Activated CD8-positive, alpha-beta T cell treated with anti-CD3 and anti-CD28 coated beads for 36 hours (primary cell): ENCODE measurements at regions not wholly inside any gene's neighbourhood (a gene's known extent, or its start where the extent isn't known, plus 50 kb on each side); places are given as distances from the start of the nearest gene placed in this dataset.
"Not testable (repeated sequence)": the region's sequence is repeated elsewhere in the genome, so short reads cannot be mapped to it uniquely, and the experiment has no call there.

Experiments used
- ATAC-seq: fragments of 200-7000 bp; cut with Tn5 transposase; one replicate; pipeline ENCODE4 v1.10.0; 2021; ENCODE audit warnings: mild to moderate bottlenecking, moderate library complexity
- CTCF ChIA-PET: fragments of 350-600 bp; sonication (Branson Sonifier 250); formaldehyde crosslinking; loops from one replicate; lab custom pipeline; 2021; ENCODE audit warnings: antibody characterized with exemption; lab: Charles Lee
- POLR2A ChIA-PET: fragments of 350-600 bp; sonication (Branson Sonifier 250); formaldehyde crosslinking; loops from one replicate; lab custom pipeline; 2021; ENCODE audit warnings: antibody characterized with exemption; lab: Charles Lee
- DNase-seq: peaks from one replicate; pipeline ENCODE4 v3.0.0-alpha.2; 2020
- H3K27ac Mint-ChIP-seq: one replicate; pipeline ENCODE4 v1.8.0; 2021; ENCODE audit warnings: mild to moderate bottlenecking, mixed read lengths
- H3K27me3 Mint-ChIP-seq: one replicate; pipeline ENCODE4 v1.8.0; 2021; ENCODE audit warnings: mixed read lengths
- H3K36me3 Mint-ChIP-seq: one replicate; pipeline ENCODE4 v1.8.0; 2021; ENCODE audit warnings: low read depth, mixed read lengths
- H3K4me1 Mint-ChIP-seq: one replicate; pipeline ENCODE4 v1.8.0; 2021; ENCODE audit warnings: low read depth, mixed read lengths
- H3K4me3 Mint-ChIP-seq: one replicate; pipeline ENCODE4 v1.8.0; 2021; ENCODE audit warnings: mild to moderate bottlenecking, moderate library complexity, mixed read lengths
- H3K9me3 Mint-ChIP-seq: one replicate; pipeline ENCODE4 v1.8.0; 2021; ENCODE audit warnings: mixed read lengths
- CTCF ChIP-seq: fragments of 200-600 bp; IDR thresholded peaks from one replicate; pipeline ENCODE4 v1.8.0; 2022; ENCODE audit warnings: antibody characterized with exemption, mild to moderate bottlenecking
- intact Hi-C: fragments of 100-400 bp; cut with micrococcal nuclease; formaldehyde crosslinking; loops from one replicate; pipeline ENCODE4 v1.10.0; 2022

GRCh38 chr11:90465553-90465952 is 242.7 kb upstream of the CHORDC1 start:
- H3K27ac Mint-ChIP-seq = no peak overlapping the region
- ChIA-PET CTCF (interaction anchor here (1.3 kb wide), 1 partner anchor 10 kb away, joined by 3 read pairs; no protein-coding TSS in a partner anchor), POLR2A (no interaction called here)
- no peaks in the 10 kb centered on the region for H3K4me1 Mint-ChIP-seq
- intact Hi-C loops = no loop called here
- no peak overlapping the region for H3K4me3 Mint-ChIP-seq
- no peaks in the 10 kb centered on the region for H3K36me3 Mint-ChIP-seq
- DNase-seq = no peak
- H3K27me3 Mint-ChIP-seq = peaks cover 1% of the 10 kb centered on the region
- no peak for ATAC-seq
- no peak for TF ChIP-seq CTCF
- no peaks in the 10 kb centered on the region for H3K9me3 Mint-ChIP-seq

- POLR2A ChIA-PET, H3K9me3 Mint-ChIP-seq, intact Hi-C loops, ATAC-seq, H3K27ac Mint-ChIP-seq, DNase-seq, H3K4me3 Mint-ChIP-seq, H3K4me1 Mint-ChIP-seq, H3K36me3 Mint-ChIP-seq, H3K27me3 Mint-ChIP-seq, CTCF ChIA-PET: not testable (repeated sequence)
Observed at GRCh38 chr11:90455347-90455920, 232.6 kb upstream of the CHORDC1 start.

GRCh38 chr11:90453525-90453924 is 230.7 kb upstream of the CHORDC1 start:
- CTCF ChIA-PET = no interaction called here
- no peak for DNase-seq
- ATAC-seq = no peak
- POLR2A ChIA-PET = no interaction called here
- Mint-ChIP-seq H3K36me3 (no peaks in the 10 kb centered on the region), H3K27ac (no peak overlapping the region), H3K27me3 (no peaks in the 10 kb centered on the region), H3K4me1 (no peaks in the 10 kb centered on the region), H3K4me3 (no peak overlapping the region), H3K9me3 (no peaks in the 10 kb centered on the region)
- TF ChIP-seq CTCF = no peak
- intact Hi-C loops = no loop called here

- TF ChIP-seq CTCF = no peak
- H3K27me3 Mint-ChIP-seq = no peaks in the 10 kb centered on the region
- ATAC-seq (no peak), DNase-seq (no peak)
- intact Hi-C loops = no loop called here
- H3K27ac Mint-ChIP-seq = no peak overlapping the region
- H3K4me1 Mint-ChIP-seq = peaks cover 7% of the 10 kb centered on the region
- ChIA-PET POLR2A (no interaction called here), CTCF (no interaction called here)
- H3K4me3 Mint-ChIP-seq = no peak overlapping the region
- H3K9me3 Mint-ChIP-seq = no peaks in the 10 kb centered on the region
- H3K36me3 Mint-ChIP-seq = no peaks in the 10 kb centered on the region
Observed at GRCh38 chr11:90449606-90450005, 226.8 kb upstream of the CHORDC1 start.

- DNase-seq (no peak), ATAC-seq (no peak)
- Mint-ChIP-seq H3K27me3 (no peaks in the 10 kb centered on the region), H3K4me1 (peaks cover 7% of the 10 kb centered on the region), H3K36me3 (no peaks in the 10 kb centered on the region), H3K9me3 (no peaks in the 10 kb centered on the region), H3K4me3 (no peak overlapping the region), H3K27ac (no peak overlapping the region)
- intact Hi-C loops = no loop called here
- CTCF ChIA-PET = no interaction called here
- no peak for TF ChIP-seq CTCF
- POLR2A ChIA-PET = no interaction called here
Observed at GRCh38 chr11:90448256-90448655, 225.4 kb upstream of the CHORDC1 start.

DNA sequence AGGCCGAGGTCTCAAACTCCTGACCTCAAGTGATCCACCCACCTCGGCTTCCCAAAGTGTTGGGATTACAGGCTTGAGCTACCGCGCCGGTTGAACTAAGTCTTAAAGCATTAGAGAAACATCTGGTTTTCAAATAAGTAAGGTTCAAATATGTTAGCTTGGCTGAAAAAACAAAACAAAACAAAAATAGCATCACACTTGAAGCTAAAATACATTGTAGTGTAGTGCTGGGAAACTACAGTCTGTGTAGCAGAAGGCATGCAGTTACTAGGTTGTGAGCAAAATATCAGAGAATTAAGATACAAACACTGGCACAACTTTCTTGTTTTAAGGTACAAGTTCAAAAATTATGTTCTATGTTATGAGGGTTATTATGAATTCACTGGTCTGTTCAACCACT is 224.8 kb upstream of the CHORDC1 start:
- no peak for TF ChIP-seq CTCF
- Mint-ChIP-seq H3K9me3 (no peaks in the 10 kb centered on the region), H3K27ac (no peak overlapping the region), H3K4me1 (peaks cover 7% of the 10 kb centered on the region), H3K27me3 (no peaks in the 10 kb centered on the region), H3K4me3 (no peak overlapping the region), H3K36me3 (no peaks in the 10 kb centered on the region)
- intact Hi-C loops = no loop called here
- ATAC-seq (no peak), DNase-seq (no peak)
- CTCF ChIA-PET = no interaction called here
- POLR2A ChIA-PET = no interaction called here
